GM19351 (cell line): ENCODE measurements at regions not wholly inside any gene's neighbourhood (a gene's known extent, or its start where the extent isn't known, plus 50 kb on each side); places are given as distances from the start of the nearest gene placed in this dataset.
"Not testable (repeated sequence)": the region's sequence is repeated elsewhere in the genome, so short reads cannot be mapped to it uniquely, and the experiment has no call there.

Experiments
- ATAC-seq: cut with Tn5 transposase; IDR thresholded peaks from one replicate; pipeline ENCODE4 v1.9.1; 2021; ENCODE audit warnings: mild to moderate bottlenecking, moderate library complexity; ENCODE audit not compliant: unreplicated experiment

DNA sequence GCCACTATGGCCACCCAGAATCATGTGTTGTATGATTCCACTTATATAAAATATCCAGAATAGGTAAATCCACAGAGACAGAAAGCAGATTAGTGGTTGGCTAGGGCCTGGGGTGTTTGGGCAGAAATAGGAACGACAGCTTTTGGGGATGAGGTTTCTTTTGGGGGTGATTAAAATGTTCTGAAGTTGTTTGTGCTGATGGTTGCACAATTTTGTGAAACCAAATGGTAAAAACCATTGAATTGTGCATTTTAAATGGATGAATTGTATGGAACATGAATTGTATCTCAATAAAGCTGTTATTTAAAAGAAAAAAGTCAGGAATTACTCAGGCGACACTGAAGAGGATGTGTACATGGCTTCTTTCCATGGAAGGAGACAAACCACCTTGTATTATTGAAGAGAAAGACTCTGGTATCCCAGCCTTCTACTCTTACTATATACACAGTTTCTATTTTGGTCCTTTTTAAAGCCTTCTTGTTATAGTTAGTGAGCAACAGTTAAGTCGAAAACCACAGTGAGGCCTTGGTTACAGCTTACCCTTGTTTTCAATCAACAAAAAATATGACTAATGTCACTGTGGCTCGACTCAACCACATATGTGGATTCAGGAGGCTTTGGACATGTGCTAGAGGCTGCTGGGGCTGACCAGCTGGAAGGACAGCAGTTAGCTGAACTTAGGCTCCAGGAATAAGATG lies 57.1 kb upstream of the KMT2E start:
- peak; percentile 97 for ATAC-seq

DNA sequence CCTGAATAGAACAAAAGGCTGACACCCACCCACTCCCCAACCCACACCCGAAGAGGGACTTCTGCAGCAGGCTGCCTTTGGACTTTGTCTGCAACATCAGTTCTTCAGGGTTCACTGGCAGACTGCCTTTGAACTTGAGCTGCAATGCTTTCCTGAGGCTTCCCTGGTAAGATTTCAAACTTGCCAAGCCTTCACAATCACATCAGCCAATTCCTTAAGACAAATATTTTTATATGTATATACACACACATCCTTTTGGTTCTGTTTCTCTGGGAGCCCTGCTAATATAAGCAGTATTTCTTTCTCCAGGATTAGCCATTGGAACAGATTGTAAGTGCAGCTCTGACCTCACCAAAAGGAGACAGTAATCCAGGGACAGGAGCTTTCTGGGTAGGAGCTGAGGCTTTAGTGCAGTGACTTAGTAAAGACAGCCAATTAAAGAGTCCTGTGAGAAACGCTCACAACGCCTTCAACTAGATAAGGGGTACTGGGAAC lies 55.6 kb upstream of the KMT2E start:
- ATAC-seq, result no peak

DNA sequence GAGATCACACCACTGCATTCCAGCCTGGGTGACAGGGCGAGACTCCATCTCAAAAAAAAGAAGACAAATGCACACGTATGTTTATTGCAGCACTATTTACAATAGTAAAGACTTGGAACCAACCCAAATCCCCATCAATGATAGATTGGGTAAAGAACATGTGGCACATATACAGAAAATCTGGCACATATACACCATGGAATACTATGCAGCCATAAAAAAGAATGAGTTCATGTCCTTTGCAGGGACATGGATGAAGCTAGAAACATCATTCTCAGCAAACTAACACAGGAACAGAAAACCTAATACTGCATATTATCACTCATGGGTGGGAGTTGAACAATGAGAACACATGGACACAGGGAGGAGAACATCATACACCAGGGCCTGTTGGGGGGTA lies 54.5 kb upstream of the KMT2E start:
- ATAC-seq, result not testable (repeated sequence)

DNA sequence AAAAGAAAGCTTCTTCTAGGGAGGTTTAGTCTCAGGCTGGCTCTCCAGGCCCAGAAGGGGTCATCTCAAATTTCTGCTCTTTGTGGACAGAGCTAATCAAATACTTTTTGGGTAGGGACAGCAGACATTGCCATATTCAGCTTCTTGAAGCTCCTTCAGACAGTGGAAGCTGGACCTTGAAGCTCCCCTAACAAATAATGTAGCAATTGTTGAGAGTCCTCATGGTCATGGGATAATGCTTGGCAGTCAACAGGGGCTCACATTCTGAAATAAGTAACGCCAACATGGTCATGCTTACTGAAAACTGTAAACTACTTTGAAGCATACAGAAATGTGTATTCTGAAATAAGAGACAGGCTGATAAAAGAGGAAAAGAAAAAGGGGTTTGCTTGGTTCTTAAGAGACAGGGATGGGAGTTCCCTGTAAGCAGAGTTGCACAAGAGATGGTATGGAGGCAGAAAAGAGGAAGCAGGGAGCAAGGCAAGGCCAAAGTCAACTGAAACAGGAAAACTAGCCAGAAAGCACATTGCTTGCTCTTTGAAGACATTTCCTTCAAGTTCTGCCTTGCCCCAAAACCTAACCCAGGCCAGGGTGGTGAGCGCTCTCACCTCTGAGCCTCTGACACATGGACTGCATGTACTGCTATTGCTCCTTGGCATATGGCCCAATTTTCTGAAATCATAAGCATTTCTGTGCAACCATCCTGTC lies 53.1 kb upstream of the KMT2E start:
- no peak for ATAC-seq

DNA sequence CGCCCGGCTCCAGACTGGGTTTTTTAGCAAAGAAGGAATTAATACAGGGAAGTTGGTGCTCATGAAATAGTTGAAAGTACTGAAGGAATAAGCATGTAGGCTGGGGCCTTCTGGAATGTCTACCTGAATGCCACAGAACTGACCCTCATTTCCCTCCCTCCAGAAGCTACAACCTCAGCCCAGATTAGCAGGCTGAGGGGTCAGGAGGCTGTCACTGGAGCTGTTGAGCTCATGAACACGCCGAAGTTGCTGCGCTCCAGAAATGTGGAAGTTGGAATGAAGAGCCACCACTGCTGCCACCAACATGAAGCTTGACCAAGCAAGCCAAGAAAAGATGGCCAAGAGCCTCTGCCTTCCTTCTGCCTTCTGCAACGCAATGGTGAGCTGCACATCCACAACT lies 52.2 kb upstream of the KMT2E start:
- ATAC-seq, result no peak

DNA sequence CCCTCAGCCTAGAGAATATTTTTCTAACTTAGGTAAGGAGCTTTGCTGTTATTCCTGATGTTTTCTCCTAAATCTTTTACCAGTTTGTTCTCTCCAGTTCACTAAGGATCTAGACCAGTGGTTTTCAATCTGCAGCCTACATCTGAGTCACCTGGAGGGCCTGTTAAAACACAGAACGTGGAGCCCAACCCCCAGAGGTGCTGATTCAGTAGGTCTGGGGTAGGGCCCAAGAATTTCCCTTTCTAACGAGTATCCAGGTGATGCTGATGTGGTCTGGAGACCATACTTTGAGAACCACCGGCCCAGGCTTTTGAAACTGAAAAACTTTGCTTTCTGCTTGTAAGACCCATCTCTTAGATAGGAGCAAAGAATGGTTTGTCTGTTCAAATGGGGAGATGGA lies 51.2 kb upstream of the KMT2E start:
- no peak for ATAC-seq

DNA sequence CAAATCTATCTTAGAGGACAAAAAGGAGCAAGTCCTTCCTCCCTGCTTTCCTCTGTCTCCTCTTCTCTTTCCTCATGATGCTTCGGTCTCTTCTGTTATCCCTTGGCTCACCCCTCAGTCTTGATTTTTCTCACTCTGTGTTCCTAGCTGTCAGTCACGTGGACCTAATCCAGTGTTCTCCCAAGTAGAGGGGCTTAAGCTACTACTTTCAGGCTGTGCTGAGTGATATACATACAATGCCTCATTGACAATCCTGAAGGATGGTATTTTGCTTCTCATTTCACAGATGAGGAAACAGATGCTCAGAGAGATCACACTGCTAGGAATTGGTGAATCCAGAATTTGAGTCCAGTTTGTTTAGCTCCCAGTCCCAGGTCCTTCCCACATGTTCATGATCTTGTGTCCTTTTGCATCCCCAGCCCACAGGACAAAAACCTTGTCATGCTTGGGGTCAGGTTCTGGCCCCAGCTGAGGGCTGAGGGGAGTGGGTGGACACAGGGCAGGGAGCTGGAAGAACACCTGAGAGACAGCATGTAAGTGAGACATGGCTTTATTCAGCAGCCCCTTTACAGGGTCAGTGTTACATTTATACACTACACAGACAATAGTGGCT lies 50.5 kb upstream of the KMT2E start:
- ATAC-seq, result no peak

DNA sequence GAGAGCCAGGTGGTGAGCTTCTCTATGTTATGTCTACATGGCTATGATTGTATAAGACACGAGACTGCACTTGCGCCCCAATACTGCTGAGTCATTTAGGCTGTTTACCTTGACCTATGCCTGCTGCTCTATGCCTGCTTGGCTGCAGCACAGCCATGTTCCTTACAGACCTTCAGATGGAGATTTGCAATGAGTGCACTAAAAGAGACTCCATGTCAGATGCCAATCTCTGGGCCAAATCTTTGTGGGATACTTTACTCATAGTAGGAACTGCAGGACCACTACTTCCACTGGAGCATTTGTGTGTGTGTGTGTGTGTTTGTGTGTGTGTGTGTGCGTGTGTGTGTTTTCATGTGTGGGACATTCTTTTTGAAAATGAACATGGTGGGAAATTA lies 50.0 kb upstream of the KMT2E start:
- ATAC-seq, result no peak
